ENCODE measurements at regions not wholly inside any gene's neighbourhood (a gene's known extent, or its start where the extent isn't known, plus 50 kb on each side); places are given as distances from the start of the nearest gene placed in this dataset.

- no peak for TF ChIP-seq CTCF (conservative IDR thresholded peaks at IDR 0.05; ENCODE audit: low read depth, low read length)
- no peak for TF ChIP-seq NFE2L2 (IDR thresholded peaks at IDR 0.05; ENCODE audit: low read depth, low read length)
- TF ChIP-seq POLR2A (IDR thresholded peaks at IDR 0.05; ENCODE audit: low read depth, low read length): no peak
- no peak for TF ChIP-seq USF2 (IDR thresholded peaks at IDR 0.05; ENCODE audit: low read depth, low read length)
- no peak for TF ChIP-seq CHD1 (IDR thresholded peaks at IDR 0.05; ENCODE audit: low read depth, low read length)
Observed at GRCh38 chr18:14969500-14969899, 221.5 kb downstream of the ANKRD30B start.
